HCT116 (cell line): ENCODE measurements at regions not wholly inside any gene's neighbourhood (a gene's known extent, or its start where the extent isn't known, plus 50 kb on each side); places are given as distances from the start of the nearest gene placed in this dataset.

Experiments used
- ATAC-seq: fragments of 200-7000 bp; cut with Tn5 transposase; 2 replicates; pipeline ENCODE4 v1.9.1; 2020; ENCODE audit warnings: mild to moderate bottlenecking, moderate library complexity
- BruUV-seq: library from RNA; stranded (reverse); fragments of 400-500 nt; replicated peaks from 2 replicates; lab custom pipeline; 2021; lab: Mats Ljungman, UMichigan
- CTCF ChIA-PET: fragments of 300-600 bp; sonication (Branson Sonifier 250); formaldehyde crosslinking; loops from one replicate; lab custom pipeline; 2021; ENCODE audit warnings: antibody characterized with exemption; lab: Charles Lee
- POLR2A ChIA-PET: fragments of 300-600, 350-600 bp; sonication (Branson Sonifier 250); formaldehyde crosslinking; loops from one replicate; lab custom pipeline; 2021; ENCODE audit warnings: antibody characterized with exemption; lab: Charles Lee
- RAD21 ChIA-PET, 2 experiments: fragments of 300-600 bp; sonication (Branson Sonifier 250); formaldehyde crosslinking; loops; one replicate each; lab custom pipeline; 2023; ENCODE audit warnings: low total read pairs in 2 of 2; ENCODE audit not compliant: uncharacterized antibody in 2 of 2, unreplicated experiment in 2 of 2, low non-redundant PET in 1 of 2; lab: Charles Lee
- DNase-seq: peaks from one replicate; pipeline ENCODE4 v3.0.0-alpha.2; 2010; ENCODE audit warnings: low read depth, low spot score
- H2AFZ ChIP-seq: fragments of 200-600 bp; shearing (Covaris generic), sonication (generic); 2 replicates; pipeline ENCODE4 v1.6.1; 2017; ENCODE audit warnings: low read depth, mixed run types, mixed read lengths, antibody characterized with exemption, low read length; ENCODE audit not compliant: poor library complexity, severe bottlenecking
- H3K27ac ChIP-seq: 2 replicates; pipeline ENCODE4 v1.5.1; 2012; ENCODE audit warnings: low read depth, low read length
- H3K27me3 ChIP-seq: fragments of 200-600 bp; sonication (generic); 2 replicates; pipeline ENCODE4 v1.6.1; 2016; ENCODE audit warnings: mixed run types, low read length, mixed read lengths; ENCODE audit not compliant: insufficient read depth
- H3K36me3 ChIP-seq, 2 experiments: fragments of 200-500 bp in 1 of 2; fragments of 200-600 bp in 1 of 2; sonication (Bioruptor generic) in 1 of 2; sonication (generic) in 1 of 2; 2 replicates each; pipeline versions ENCODE4 v1.5.1 to v1.6.1; 2014 to 2016; ENCODE audit warnings: low read length in 2 of 2, inconsistent platforms in 1 of 2, mixed read lengths in 1 of 2, mixed run types in 1 of 2; ENCODE audit not compliant: insufficient read depth in 2 of 2, control insufficient read depth in 1 of 2
- H3K4me1 ChIP-seq, 2 experiments: fragments of 200-600 bp in 1 of 2; sonication (generic) in 1 of 2; 2 replicates each; pipeline versions ENCODE4 v1.5.1 to v1.6.1; 2012 to 2017; ENCODE audit warnings: low read length in 2 of 2, inconsistent platforms in 1 of 2, mild to moderate bottlenecking in 1 of 2, mixed read lengths in 1 of 2, mixed run types in 1 of 2, moderate library complexity in 1 of 2; ENCODE audit not compliant: insufficient read depth in 2 of 2, control insufficient read depth in 1 of 2
- H3K4me2 ChIP-seq: fragments of 200-600 bp; sonication (generic); 2 replicates; pipeline ENCODE4 v1.6.1; 2017; ENCODE audit warnings: mixed run types, low read length, mixed read lengths
- H3K4me3 ChIP-seq, 2 experiments: fragments of 200-600 bp in 1 of 2; sonication (generic) in 1 of 2; replicated peaks in 1 of 2; 2 replicates each; pipeline ENCODE4 v1.5.1; 2011 to 2016; ENCODE audit warnings: low read length in 2 of 2, control low read depth in 1 of 2, low read depth in 1 of 2, mild to moderate bottlenecking in 1 of 2, mixed read lengths in 1 of 2, mixed run types in 1 of 2
- H3K79me2 ChIP-seq: fragments of 200-600 bp; sonication (generic); 2 replicates; pipeline ENCODE4 v1.6.1; 2017; ENCODE audit warnings: mild to moderate bottlenecking, mixed run types, low read length, moderate library complexity, mixed read lengths; ENCODE audit not compliant: insufficient read depth
- H3K9ac ChIP-seq: fragments of 200-600 bp; sonication (generic); 2 replicates; pipeline ENCODE4 v1.6.1; 2016; ENCODE audit warnings: low read length, mixed read lengths
- H3K9me2 ChIP-seq: fragments of 200-600 bp; sonication (generic), shearing (Covaris generic); 2 replicates; pipeline ENCODE4 v1.6.1; 2017; ENCODE audit warnings: mixed run types, mild to moderate bottlenecking, moderate library complexity; ENCODE audit not compliant: insufficient read depth
- H3K9me3 ChIP-seq, 2 experiments: fragments of 200-500 bp in 1 of 2; fragments of 200-600 bp in 1 of 2; sonication (Bioruptor generic) in 1 of 2; sonication (generic) in 1 of 2; 2 replicates each; pipeline ENCODE4 v1.6.1; 2014 to 2017; ENCODE audit warnings: low read length in 2 of 2, mixed read lengths in 2 of 2, inconsistent platforms in 1 of 2, low read depth in 1 of 2, mild to moderate bottlenecking in 1 of 2, mixed run types in 1 of 2, moderate library complexity in 1 of 2; ENCODE audit not compliant: control insufficient read depth in 1 of 2, insufficient read depth in 1 of 2
- H4K20me1 ChIP-seq: fragments of 200-600 bp; sonication (generic), shearing (Covaris generic); 2 replicates; pipeline ENCODE4 v1.6.1; 2017; ENCODE audit warnings: mixed run types, mild to moderate bottlenecking, moderate library complexity; ENCODE audit not compliant: insufficient read depth
- CBX3 ChIP-seq: IDR thresholded peaks from 2 replicates; pipeline ENCODE4 v1.6.1; 2012; ENCODE audit warnings: low read depth
- CEBPB ChIP-seq: IDR thresholded peaks from 2 replicates; pipeline ENCODE4 v1.6.1; 2012; ENCODE audit warnings: low read depth
- EGR1 ChIP-seq: IDR thresholded peaks from 2 replicates; pipeline ENCODE4 v1.6.1; 2012; ENCODE audit warnings: low read depth
- FOSL1 ChIP-seq: IDR thresholded peaks from 2 replicates; pipeline ENCODE4 v1.6.1; 2012; ENCODE audit warnings: low read depth
- MAX ChIP-seq: IDR thresholded peaks from 2 replicates; pipeline ENCODE4 v1.6.1; 2012
- POLR2A ChIP-seq: IDR thresholded peaks from 2 replicates; pipeline ENCODE4 v1.7.0; 2011; ENCODE audit warnings: borderline replicate concordance; ENCODE audit not compliant: insufficient read depth, insufficient read length; ENCODE audit errors: extremely low read depth
- POLR2AphosphoS5 ChIP-seq: IDR thresholded peaks from 2 replicates; pipeline ENCODE4 v1.6.1; 2011; ENCODE audit warnings: mild to moderate bottlenecking, low read depth, low read length, moderate library complexity
- RAD21 ChIP-seq: IDR thresholded peaks from 2 replicates; pipeline ENCODE4 v1.6.1; 2012; ENCODE audit warnings: low read depth, mild to moderate bottlenecking
- REST ChIP-seq: IDR thresholded peaks from 2 replicates; pipeline ENCODE4 v1.6.1; 2012; ENCODE audit warnings: low read depth
- SIN3A ChIP-seq: IDR thresholded peaks from 2 replicates; pipeline ENCODE4 v1.6.1; 2012; ENCODE audit warnings: low read depth
- SP1 ChIP-seq: IDR thresholded peaks from 2 replicates; pipeline ENCODE4 v1.6.1; 2012; ENCODE audit warnings: low read depth
- SRF ChIP-seq: IDR thresholded peaks from 2 replicates; pipeline ENCODE4 v1.6.1; 2012; ENCODE audit warnings: low read depth
- TCF7L2 ChIP-seq: IDR thresholded peaks from 2 replicates; pipeline ENCODE4 v1.7.0; 2011; ENCODE audit warnings: borderline replicate concordance, inconsistent platforms; ENCODE audit not compliant: insufficient read depth, insufficient read length; ENCODE audit errors: extremely low read depth
- YY1 ChIP-seq: IDR thresholded peaks from 2 replicates; pipeline ENCODE4 v1.6.1; 2011; ENCODE audit warnings: low read length, low read depth, moderate library complexity, mild to moderate bottlenecking; ENCODE audit not compliant: insufficient replicate concordance; ENCODE audit errors: extremely low read depth
- ZFX ChIP-seq: fragments of 450-650 bp; IDR thresholded peaks from 2 replicates; pipeline ENCODE4 v1.6.1; 2017
- ZNF274 ChIP-seq: fragments of 200-500 bp; sonication (Bioruptor generic); IDR thresholded peaks from 2 replicates; pipeline ENCODE4 v1.6.1; 2014; ENCODE audit warnings: mild to moderate bottlenecking, low read depth, low read length, inconsistent platforms
- intact Hi-C: fragments of 100-400 bp; cut with micrococcal nuclease; formaldehyde crosslinking; loops from 2 replicates; pipeline ENCODE4 v1.10.0; 2022
- TF ChIP-seq, protein P1 (sequence below): IDR thresholded peaks from 2 replicates; pipeline ENCODE4 v1.6.1; 2011; ENCODE audit warnings: mild to moderate bottlenecking, low read length, moderate library complexity; ENCODE audit not compliant: insufficient replicate concordance; ENCODE audit errors: extremely low read depth

DNA sequence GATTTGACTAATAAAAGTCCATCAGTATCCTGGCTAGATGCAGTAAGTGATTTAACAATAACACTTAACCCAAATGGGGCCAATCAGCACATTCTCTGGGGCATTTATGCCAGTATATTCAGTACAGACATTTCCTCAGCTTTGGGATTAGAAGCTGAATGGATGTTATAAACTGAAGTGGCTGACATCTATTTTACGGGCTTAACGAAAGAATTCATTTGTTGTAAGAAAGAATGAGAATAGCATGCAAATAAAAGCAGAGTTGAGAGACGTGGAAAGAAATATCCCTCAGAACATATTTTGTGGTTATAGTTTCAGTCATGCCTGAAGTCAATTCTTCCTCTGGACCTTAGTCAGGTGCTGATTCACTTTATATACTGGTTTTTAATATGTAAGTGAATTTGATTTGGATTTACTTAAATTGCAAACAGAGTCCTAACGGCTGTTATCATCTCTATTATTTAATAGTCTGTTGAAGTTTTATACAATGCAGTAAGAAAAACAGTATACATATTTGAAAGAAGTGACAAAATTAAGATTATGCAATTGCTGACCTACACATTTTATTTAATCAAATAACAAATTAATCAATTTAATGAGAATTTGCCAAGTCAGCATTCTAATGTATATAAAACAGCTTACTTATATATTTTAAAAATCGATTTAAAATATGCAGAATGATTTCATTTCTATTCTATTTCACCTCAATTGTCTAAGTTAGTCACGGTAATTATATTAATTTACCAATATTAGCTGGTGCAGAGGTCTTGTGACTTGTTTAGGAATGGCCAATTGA is 513.9 kb upstream of the CADM2 start (continued):
- TF ChIP-seq, protein P1, sequence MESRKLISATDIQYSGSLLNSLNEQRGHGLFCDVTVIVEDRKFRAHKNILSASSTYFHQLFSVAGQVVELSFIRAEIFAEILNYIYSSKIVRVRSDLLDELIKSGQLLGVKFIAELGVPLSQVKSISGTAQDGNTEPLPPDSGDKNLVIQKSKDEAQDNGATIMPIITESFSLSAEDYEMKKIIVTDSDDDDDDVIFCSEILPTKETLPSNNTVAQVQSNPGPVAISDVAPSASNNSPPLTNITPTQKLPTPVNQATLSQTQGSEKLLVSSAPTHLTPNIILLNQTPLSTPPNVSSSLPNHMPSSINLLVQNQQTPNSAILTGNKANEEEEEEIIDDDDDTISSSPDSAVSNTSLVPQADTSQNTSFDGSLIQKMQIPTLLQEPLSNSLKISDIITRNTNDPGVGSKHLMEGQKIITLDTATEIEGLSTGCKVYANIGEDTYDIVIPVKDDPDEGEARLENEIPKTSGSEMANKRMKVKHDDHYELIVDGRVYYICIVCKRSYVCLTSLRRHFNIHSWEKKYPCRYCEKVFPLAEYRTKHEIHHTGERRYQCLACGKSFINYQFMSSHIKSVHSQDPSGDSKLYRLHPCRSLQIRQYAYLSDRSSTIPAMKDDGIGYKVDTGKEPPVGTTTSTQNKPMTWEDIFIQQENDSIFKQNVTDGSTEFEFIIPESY, result no peak
- no peak for TF ChIP-seq SP1
- TF ChIP-seq SIN3A, result no peak
- TF ChIP-seq CBX3, result no peak
- TF ChIP-seq CEBPB, result no peak
- TF ChIP-seq SRF, result no peak
- TF ChIP-seq ZFX, result no peak
- TF ChIP-seq RAD21, result no peak
- TF ChIP-seq TCF7L2, result no peak
- TF ChIP-seq POLR2AphosphoS5, result no peak
- TF ChIP-seq POLR2A, result no peak
- TF ChIP-seq EGR1, result no peak

- Histone ChIP-seq H3K4me3 (no peak overlapping the region), H4K20me1 (no peaks in the 10 kb centered on the region), H3K27ac (no peak overlapping the region), H3K9me3 (peaks cover 4 to 8% of the 10 kb centered on the region in 2 experiments; a peak in 2 of 4 replicates), H2AFZ (no peak overlapping the region), H3K9me2 (no peaks in the 10 kb centered on the region), H3K79me2 (no peaks in the 10 kb centered on the region), H3K36me3 (no peaks in the 10 kb centered on the region), H3K9ac (no peak overlapping the region), H3K27me3 (no peaks in the 10 kb centered on the region), H3K4me1 (no peaks in the 10 kb centered on the region), H3K4me2 (no peak overlapping the region)
- CTCF ChIA-PET, result no interaction called here
- POLR2A ChIA-PET, result no interaction called here
- DNase-seq (no peak), ATAC-seq (no peak)
- RAD21 ChIA-PET, result no interaction called here
- intact Hi-C loops, result no loop called here
- no TSS peak for BruUV-seq
- TF ChIP-seq TCF7L2, result no peak
- no peak for TF ChIP-seq ZFX
- TF ChIP-seq FOSL1, result no peak
- no peak for TF ChIP-seq MAX
- TF ChIP-seq CBX3, result no peak
- TF ChIP-seq YY1, result no peak
- TF ChIP-seq EGR1, result no peak
- no peak for TF ChIP-seq ZNF274
- no peak for TF ChIP-seq REST
- no peak for TF ChIP-seq CEBPB
Measured at GRCh38 chr3:84487296-84487695, 471.5 kb upstream of the CADM2 start.
